Caco-2 (cell line): ENCODE measurements at regions not wholly inside any gene's neighbourhood (a gene's known extent, or its start where the extent isn't known, plus 50 kb on each side); places are given as distances from the start of the nearest gene placed in this dataset.
"Not testable (repeated sequence)": the region's sequence is repeated elsewhere in the genome, so short reads cannot be mapped to it uniquely, and the experiment has no call there.

Source experiments
- BruUV-seq: library from RNA; stranded (reverse); fragments of 400-500 nt; replicated peaks from 2 replicates; lab custom pipeline; 2021; lab: Mats Ljungman, UMichigan
- CTCF ChIA-PET: fragments of 300-600 bp; sonication (Branson Sonifier 250); formaldehyde crosslinking; loops from one replicate; lab custom pipeline; 2022; ENCODE audit warnings: antibody characterized with exemption; lab: Charles Lee
- POLR2A ChIA-PET: fragments of 300-600 bp; sonication (Branson Sonifier 250); formaldehyde crosslinking; loops from one replicate; lab custom pipeline; 2022; ENCODE audit warnings: antibody characterized with exemption; lab: Charles Lee
- DNase-seq, 2 experiments: peaks; one replicate each; pipeline versions ENCODE4 v3.0.0 to v3.0.0-alpha.2; 2020 to 2022
- H3K27me3 ChIP-seq: replicated peaks from 2 replicates; pipeline ENCODE4 v1.6.0; 2011; ENCODE audit warnings: low read length; ENCODE audit not compliant: control insufficient read depth, insufficient read depth
- H3K36me3 ChIP-seq: 2 replicates; pipeline ENCODE4 v1.5.1; 2011; ENCODE audit warnings: low read length; ENCODE audit not compliant: control insufficient read depth, insufficient read depth
- H3K4me1 ChIP-seq: fragments of 250-450 bp; sonication (Bioruptor Pico); 2 replicates; pipeline ENCODE4 v1.5.1; 2020; ENCODE audit warnings: mild to moderate bottlenecking
- H3K4me3 ChIP-seq: 2 replicates; pipeline ENCODE4 v1.5.1; 2011; ENCODE audit warnings: low read depth, mild to moderate bottlenecking, control low read depth, low read length
- H3K9me3 ChIP-seq: fragments of 250-450 bp; sonication (Bioruptor Pico); 2 replicates; pipeline ENCODE4 v1.5.1; 2020; ENCODE audit warnings: mild to moderate bottlenecking, moderate library complexity
- H3K27ac Mint-ChIP-seq: one replicate; pipeline ENCODE4 v1.8.0; 2022; ENCODE audit warnings: mixed read lengths; ENCODE audit not compliant: unreplicated experiment
- H3K27me3 Mint-ChIP-seq: one replicate; pipeline ENCODE4 v1.8.0; 2022; ENCODE audit warnings: mixed read lengths; ENCODE audit not compliant: insufficient read depth, unreplicated experiment
- H3K36me3 Mint-ChIP-seq: one replicate; pipeline ENCODE4 v1.8.0; 2022; ENCODE audit warnings: mild to moderate bottlenecking, mixed read lengths; ENCODE audit not compliant: insufficient read depth, unreplicated experiment
- H3K4me1 Mint-ChIP-seq: one replicate; pipeline ENCODE4 v1.8.0; 2022; ENCODE audit warnings: low read depth, mixed read lengths; ENCODE audit not compliant: unreplicated experiment
- H3K4me3 Mint-ChIP-seq: one replicate; pipeline ENCODE4 v1.8.0; 2022; ENCODE audit warnings: mild to moderate bottlenecking, moderate library complexity, mixed read lengths; ENCODE audit not compliant: unreplicated experiment
- H3K9me3 Mint-ChIP-seq: one replicate; pipeline ENCODE4 v1.8.0; 2022; ENCODE audit warnings: mixed read lengths; ENCODE audit not compliant: unreplicated experiment
- CTCF ChIP-seq, 2 experiments: fragments of 200-600 bp in 1 of 2; IDR thresholded peaks; 1 replicate in 1 of 2; 2 replicates in 1 of 2; pipeline versions ENCODE4 v1.5.1 to v1.8.0; 2011 to 2022; ENCODE audit warnings: antibody characterized with exemption in 1 of 2, control low read depth in 1 of 2, inconsistent platforms in 1 of 2, low read depth in 1 of 2, low read length in 1 of 2, mild to moderate bottlenecking in 1 of 2, moderate library complexity in 1 of 2; ENCODE audit not compliant: insufficient read depth in 1 of 2, severe bottlenecking in 1 of 2, unreplicated experiment in 1 of 2
- intact Hi-C: fragments of 100-400 bp; cut with micrococcal nuclease; formaldehyde crosslinking; loops from one replicate; pipeline ENCODE4 v1.10.0; 2022; ENCODE audit not compliant: unreplicated experiment

DNA sequence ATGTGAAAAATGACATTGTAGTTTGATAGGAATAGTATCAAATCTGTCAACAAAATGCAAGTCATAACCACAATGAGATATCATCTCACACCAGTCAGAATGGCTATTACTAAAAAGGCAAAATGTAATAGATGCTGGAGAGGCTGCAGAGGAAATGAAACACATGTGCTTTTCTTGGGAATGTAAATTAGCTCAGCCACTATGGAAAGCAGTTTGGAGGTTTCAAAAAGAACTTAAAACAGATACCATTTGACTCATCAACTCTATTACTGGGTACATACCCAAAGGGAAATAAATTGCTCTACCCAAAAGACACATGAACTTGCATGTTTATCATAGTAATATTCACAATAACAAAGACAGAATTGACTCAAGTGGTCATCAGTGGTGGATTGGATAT lies 572.6 kb downstream of the TRIB2 start:
- Mint-ChIP-seq H3K36me3 (no peaks in the 10 kb centered on the region), H3K4me1 (no peaks in the 10 kb centered on the region), H3K27ac (no peak overlapping the region), H3K4me3 (no peak overlapping the region), H3K27me3 (no peaks in the 10 kb centered on the region), H3K9me3 (no peaks in the 10 kb centered on the region)
- ChIA-PET CTCF (no interaction called here), POLR2A (no interaction called here)
- no peak for DNase-seq
- intact Hi-C loops = no loop called here
- no peak overlapping the region for H3K4me3 ChIP-seq
- no peaks in the 10 kb centered on the region for H3K27me3 ChIP-seq
- no peaks in the 10 kb centered on the region for H3K9me3 ChIP-seq
- BruUV-seq = no TSS peak
- H3K4me1 ChIP-seq = no peaks in the 10 kb centered on the region
- TF ChIP-seq CTCF (IDR thresholded peaks at IDR 0.05; ENCODE audit: insufficient read depth in 1 of 2, low read depth in 1 of 2, low read length in 1 of 2, severe bottlenecking in 1 of 2, unreplicated experiment in 1 of 2) = no peak
- no peaks in the 10 kb centered on the region for H3K36me3 ChIP-seq

GRCh38 chr2:13308478-13308805 lies 591.7 kb downstream of the TRIB2 start:
- BruUV-seq, H3K36me3 ChIP-seq, H3K36me3 Mint-ChIP-seq, H3K4me3 Mint-ChIP-seq, CTCF ChIA-PET, DNase-seq, H3K4me1 Mint-ChIP-seq, H3K4me3 ChIP-seq, H3K9me3 Mint-ChIP-seq, H3K4me1 ChIP-seq, H3K9me3 ChIP-seq, H3K27me3 Mint-ChIP-seq, H3K27ac Mint-ChIP-seq, intact Hi-C loops, H3K27me3 ChIP-seq, POLR2A ChIA-PET: not testable (repeated sequence)

DNA sequence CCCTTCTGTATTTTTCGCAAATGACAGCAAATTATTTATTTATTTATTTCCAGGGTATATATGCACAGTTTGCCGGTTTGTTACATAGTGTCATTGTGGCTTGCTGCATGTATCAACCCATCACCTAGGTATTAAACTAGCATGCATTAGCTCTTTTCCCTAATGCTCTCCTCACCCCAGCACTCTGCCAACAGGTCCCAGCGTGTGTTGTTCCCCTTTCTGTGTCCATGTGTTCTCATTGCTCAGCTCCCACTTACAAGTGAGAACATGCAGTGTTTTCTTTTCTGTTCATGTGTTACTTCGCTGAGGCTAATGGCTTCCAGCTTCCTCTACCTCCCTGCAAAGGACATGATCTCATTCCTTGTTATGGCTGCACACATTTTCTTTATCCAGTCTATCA lies 592.3 kb downstream of the TRIB2 start:
- Histone ChIP-seq H3K27me3 (no peaks in the 10 kb centered on the region), H3K36me3 (no peaks in the 10 kb centered on the region), H3K4me3 (no peak overlapping the region), H3K4me1 (no peaks in the 10 kb centered on the region), H3K9me3 (no peaks in the 10 kb centered on the region)
- CTCF ChIA-PET = no interaction called here
- Mint-ChIP-seq H3K4me1 (no peaks in the 10 kb centered on the region), H3K4me3 (no peak overlapping the region), H3K27me3 (no peaks in the 10 kb centered on the region), H3K27ac (no peak overlapping the region), H3K36me3 (no peaks in the 10 kb centered on the region), H3K9me3 (no peaks in the 10 kb centered on the region)
- intact Hi-C loops = no loop called here
- BruUV-seq = no TSS peak
- POLR2A ChIA-PET = no interaction called here
- no peak for TF ChIP-seq CTCF (IDR thresholded peaks at IDR 0.05; ENCODE audit: insufficient read depth in 1 of 2, low read depth in 1 of 2, low read length in 1 of 2, severe bottlenecking in 1 of 2, unreplicated experiment in 1 of 2)
- no peak for DNase-seq

DNA sequence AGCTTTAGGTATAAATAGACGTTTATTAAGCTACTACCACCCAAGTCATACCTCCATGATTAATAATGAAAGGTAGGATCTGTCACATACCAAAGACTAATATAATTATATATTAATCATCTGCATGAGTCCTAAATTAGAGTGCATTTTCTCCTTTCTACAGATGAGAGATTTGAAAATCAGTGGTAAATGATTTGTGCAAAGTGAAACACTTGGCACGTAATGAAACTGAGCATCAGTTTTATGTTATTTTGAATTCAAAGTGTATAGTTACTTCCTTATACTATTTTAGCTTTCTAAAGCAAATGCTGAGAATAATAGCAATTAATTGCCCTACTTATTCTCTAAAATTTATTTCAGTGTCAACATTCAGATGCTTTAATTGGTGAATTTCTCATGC lies 615.3 kb downstream of the TRIB2 start:
- H3K4me3 Mint-ChIP-seq = no peak overlapping the region
- TF ChIP-seq CTCF (IDR thresholded peaks at IDR 0.05; ENCODE audit: insufficient read depth in 1 of 2, low read depth in 1 of 2, low read length in 1 of 2, severe bottlenecking in 1 of 2, unreplicated experiment in 1 of 2) = no peak
- Histone ChIP-seq H3K36me3 (no peaks in the 10 kb centered on the region), H3K4me1 (no peaks in the 10 kb centered on the region), H3K27me3 (no peaks in the 10 kb centered on the region), H3K9me3 (no peaks in the 10 kb centered on the region), H3K4me3 (no peak overlapping the region)
- ChIA-PET POLR2A (no interaction called here), CTCF (no interaction called here)
- DNase-seq = no peak
- no TSS peak for BruUV-seq
- intact Hi-C loops = no loop called here
- H3K36me3 Mint-ChIP-seq = no peaks in the 10 kb centered on the region
- H3K27me3 Mint-ChIP-seq = no peaks in the 10 kb centered on the region
- H3K9me3 Mint-ChIP-seq = peaks cover 9% of the 10 kb centered on the region
- H3K27ac Mint-ChIP-seq = no peak overlapping the region
- no peaks in the 10 kb centered on the region for H3K4me1 Mint-ChIP-seq

GRCh38 chr2:13334071-13334470 lies 617.3 kb downstream of the TRIB2 start:
- H3K27ac Mint-ChIP-seq, CTCF ChIA-PET, H3K27me3 Mint-ChIP-seq, H3K36me3 ChIP-seq, H3K4me1 ChIP-seq, H3K9me3 Mint-ChIP-seq, DNase-seq, BruUV-seq, H3K4me3 ChIP-seq, H3K4me3 Mint-ChIP-seq, H3K36me3 Mint-ChIP-seq, POLR2A ChIA-PET, H3K9me3 ChIP-seq, H3K27me3 ChIP-seq, H3K4me1 Mint-ChIP-seq, intact Hi-C loops: not testable (repeated sequence)
